Adrenal gland (tissue), 9 donors: ENCODE measurements at regions not wholly inside any gene's neighbourhood (a gene's known extent, or its start where the extent isn't known, plus 50 kb on each side); places are given as distances from the start of the nearest gene placed in this dataset.

Source experiments
- DNase-seq, 7 donors: peaks; one replicate each; pipeline ENCODE4 v3.0.0-alpha.2; 2019 to 2020
- H3K27ac ChIP-seq, 5 donors: fragments of 200-600 bp; sonication (generic) in 4 of 5; 1 replicate in 3 of 5; 2 replicates in 2 of 5; pipeline versions ENCODE4 v1.5.1 to v1.8.0; 2016 to 2020; ENCODE audit warnings: mild to moderate bottlenecking in 1 of 5
- H3K27me3 ChIP-seq: fragments of 200-600 bp; 2 replicates; pipeline ENCODE4 v1.8.0; 2021
- H3K36me3 ChIP-seq, 2 donors: fragments of 200-600 bp; replicated peaks in 1 of 2; 1 replicate in 1 of 2; 2 replicates in 1 of 2; pipeline versions ENCODE4 v1.5.1 to v1.8.0; 2018 to 2022
- H3K4me1 ChIP-seq, 2 donors: fragments of 200-600 bp; replicated peaks in 1 of 2; 1 replicate in 1 of 2; 2 replicates in 1 of 2; pipeline versions ENCODE4 v1.5.1 to v1.8.0; 2018 to 2021
- H3K4me3 ChIP-seq, 4 donors: fragments of 200-600 bp; sonication (generic) in 3 of 4; one replicate each; pipeline ENCODE4 v1.5.1; 2016 to 2018
- H3K9me3 ChIP-seq, 3 donors: fragments of 200-600 bp; sonication (generic) in 1 of 3; replicated peaks in 1 of 3; 1 replicate in 2 of 3; 2 replicates in 1 of 3; pipeline versions ENCODE4 v1.5.1 to v1.8.0; 2016 to 2021
- POLR2A ChIP-seq, 2 donors: fragments of 450-650 bp; IDR thresholded peaks; one replicate each; pipeline ENCODE4 v1.6.1; 2017; ENCODE audit warnings: antibody characterized with exemption in 2 of 2, mild to moderate bottlenecking in 2 of 2, moderate library complexity in 1 of 2
- WGBS, 4 donors: extraction: QIAGEN DNeasy Blood & Tissue Kit in 2 of 4; methylation state at CpG; one replicate each; pipeline versions ENCODE4 v1.1.5 to v1.1.7; 2013 to 2017; 5-methylcytosine and 5-hydroxymethylcytosine counted together
- intact Hi-C, 2 donors: fragments of 100-400 bp; cut with DNase I; formaldehyde crosslinking; loops; one replicate each; pipeline versions ENCODE4 v1.14.1 to v1.15.0; 2022 to 2023
- TF ChIP-seq, protein P1 (sequence below), 6 experiments: fragments of 450-650 bp in 4 of 6; fragments of 200-600 bp in 2 of 6; sonication (generic) in 1 of 6; IDR thresholded peaks; 1 replicate in 5 of 6; 2 replicates in 1 of 6; pipeline versions ENCODE4 v1.5.1 to v1.8.0; 2016 to 2021; ENCODE audit warnings: antibody characterized with exemption in 6 of 6, mild to moderate bottlenecking in 2 of 6, moderate library complexity in 1 of 6
- donor health status: healthy with polysubstance abuse.
- donor health status: Bipolar disorder and iron deficiency.
- donor health status: DM: yes; HTN: yes; CAD: no.
- donor health status: DM: no; HTN: no; CAD: no.
- donor health status: DM: no; HTN: no; CAD: no.

DNA sequence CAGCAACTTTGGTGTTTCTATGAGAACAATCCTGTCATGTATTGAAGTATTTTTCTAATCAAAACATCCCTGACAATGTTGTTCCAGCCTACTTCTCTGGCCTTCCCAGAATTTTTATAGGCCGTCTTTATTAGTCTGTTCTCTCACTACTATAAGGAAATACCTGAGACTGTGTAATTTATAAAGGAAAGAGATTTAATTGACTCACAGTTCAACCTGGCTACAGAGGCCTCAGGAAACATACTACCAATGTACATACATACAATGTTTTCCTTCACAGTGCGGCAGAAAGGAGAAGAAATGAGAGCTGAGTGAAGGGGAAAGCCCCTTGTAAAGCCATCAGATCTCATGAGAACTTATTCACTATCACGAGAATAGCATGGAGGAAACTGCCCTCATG is 484.7 kb upstream of the PODXL start:
- Histone ChIP-seq H3K4me1 (peaks cover 0 to 3% of the 10 kb centered on the region in 2 donors), H3K9me3 (no peaks in the 10 kb centered on the region), H3K27ac (no peak overlapping the region), H3K27me3 (no peaks in the 10 kb centered on the region), H3K4me3 (no peak overlapping the region), H3K36me3 (no peaks in the 10 kb centered on the region)
- TF ChIP-seq, protein P1, sequence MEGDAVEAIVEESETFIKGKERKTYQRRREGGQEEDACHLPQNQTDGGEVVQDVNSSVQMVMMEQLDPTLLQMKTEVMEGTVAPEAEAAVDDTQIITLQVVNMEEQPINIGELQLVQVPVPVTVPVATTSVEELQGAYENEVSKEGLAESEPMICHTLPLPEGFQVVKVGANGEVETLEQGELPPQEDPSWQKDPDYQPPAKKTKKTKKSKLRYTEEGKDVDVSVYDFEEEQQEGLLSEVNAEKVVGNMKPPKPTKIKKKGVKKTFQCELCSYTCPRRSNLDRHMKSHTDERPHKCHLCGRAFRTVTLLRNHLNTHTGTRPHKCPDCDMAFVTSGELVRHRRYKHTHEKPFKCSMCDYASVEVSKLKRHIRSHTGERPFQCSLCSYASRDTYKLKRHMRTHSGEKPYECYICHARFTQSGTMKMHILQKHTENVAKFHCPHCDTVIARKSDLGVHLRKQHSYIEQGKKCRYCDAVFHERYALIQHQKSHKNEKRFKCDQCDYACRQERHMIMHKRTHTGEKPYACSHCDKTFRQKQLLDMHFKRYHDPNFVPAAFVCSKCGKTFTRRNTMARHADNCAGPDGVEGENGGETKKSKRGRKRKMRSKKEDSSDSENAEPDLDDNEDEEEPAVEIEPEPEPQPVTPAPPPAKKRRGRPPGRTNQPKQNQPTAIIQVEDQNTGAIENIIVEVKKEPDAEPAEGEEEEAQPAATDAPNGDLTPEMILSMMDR (IDR thresholded peaks at IDR 0.05): no peak
- TF ChIP-seq POLR2A (IDR thresholded peaks at IDR 0.05): no peak
- DNase-seq: no peak
- 85 to 87% (median 85%) methylated on average over 3 of the region's 3 CpGs for WGBS, 4 donors
- intact Hi-C loops: loop anchor here in 1 of 2 donors (10.0 kb wide), 1 partner anchor 346 kb away; no protein-coding TSS in a partner anchor

- no peak for TF ChIP-seq POLR2A (IDR thresholded peaks at IDR 0.05)
- TF ChIP-seq, protein P1 (IDR thresholded peaks at IDR 0.05): no peak
- DNase-seq: peak in 2 of 7 donors; percentile 29 to 33
- Histone ChIP-seq H3K9me3 (no peaks in the 10 kb centered on the region), H3K36me3 (no peaks in the 10 kb centered on the region), H3K4me1 (peaks cover 0 to 12% of the 10 kb centered on the region in 2 donors), H3K4me3 (no peak overlapping the region), H3K27ac (peak overlapping the region in 1 of 5 donors; percentile 26), H3K27me3 (no peaks in the 10 kb centered on the region)
- intact Hi-C loops: no loop called here
- WGBS, 4 donors: 54 to 64% (median 54%) methylated on average over 9 of the region's 9 CpGs
Observed at GRCh38 chr7:132035517-132036362, 479.3 kb upstream of the PODXL start.

DNA sequence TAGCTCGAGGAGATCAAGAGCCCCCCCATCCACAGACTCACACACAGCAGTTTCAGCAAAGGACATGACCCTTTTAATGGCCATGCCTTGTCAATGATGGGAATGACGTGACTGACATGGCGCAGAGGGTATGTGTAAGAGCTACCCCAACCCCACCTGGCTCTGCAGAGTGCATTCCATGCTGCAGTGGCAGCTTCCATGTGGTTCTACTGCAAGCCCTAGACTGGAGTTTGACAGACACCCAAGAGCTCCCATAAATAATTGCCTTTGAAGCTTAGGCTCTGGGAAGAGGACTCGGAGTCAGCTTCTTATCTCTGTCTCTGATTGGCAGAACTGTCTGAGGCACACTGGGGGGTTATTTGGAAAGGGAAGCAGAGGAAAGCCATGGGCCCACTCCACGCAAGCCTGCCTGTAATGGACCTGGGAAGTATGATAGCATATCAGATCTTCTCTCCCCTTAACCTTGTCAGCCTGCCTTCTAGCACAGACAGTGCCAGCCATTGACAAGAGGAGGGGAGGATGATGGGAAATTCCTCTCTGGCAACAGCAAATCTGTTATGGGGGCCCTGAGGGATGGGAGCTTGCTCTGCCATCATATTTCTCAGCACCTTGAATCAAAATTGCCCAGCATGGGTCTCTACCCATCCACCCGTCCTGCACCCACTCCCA is 478.5 kb upstream of the PODXL start:
- Histone ChIP-seq H3K4me3 (no peak overlapping the region), H3K4me1 (peaks cover 0 to 20% of the 10 kb centered on the region in 2 donors), H3K9me3 (no peaks in the 10 kb centered on the region), H3K27ac (no peak overlapping the region), H3K27me3 (no peaks in the 10 kb centered on the region), H3K36me3 (no peaks in the 10 kb centered on the region)
- TF ChIP-seq POLR2A (IDR thresholded peaks at IDR 0.05): no peak
- TF ChIP-seq, protein P1 (IDR thresholded peaks at IDR 0.05): no peak
- intact Hi-C loops: no loop called here
- WGBS, 4 donors: 58 to 68% (median 66%) methylated on average over 6 of the region's 6 CpGs
- no peak for DNase-seq

GRCh38 chr7:132030883-132031282 is 474.5 kb upstream of the PODXL start:
- Histone ChIP-seq H3K27me3 (no peaks in the 10 kb centered on the region), H3K4me3 (no peak overlapping the region), H3K4me1 (peaks cover 0 to 21% of the 10 kb centered on the region in 2 donors), H3K27ac (no peak overlapping the region), H3K9me3 (no peaks in the 10 kb centered on the region), H3K36me3 (no peaks in the 10 kb centered on the region)
- no peak for TF ChIP-seq POLR2A (IDR thresholded peaks at IDR 0.05)
- TF ChIP-seq, protein P1 (IDR thresholded peaks at IDR 0.05): no peak
- no peak for DNase-seq
- intact Hi-C loops: no loop called here
- 87 to 92% (median 89%) methylated on average over 2 of the region's 2 CpGs for WGBS, 4 donors
